ENCODE measurements at regions not wholly inside any gene's neighbourhood (a gene's known extent, or its start where the extent isn't known, plus 50 kb on each side); places are given as distances from the start of the nearest gene placed in this dataset.

GRCh38 chr7:17194656-17195055 is 103.8 kb upstream of the AHR start:
- TF ChIP-seq HDAC6 (IDR thresholded peaks at IDR 0.05; ENCODE audit: low read depth, low read length) (no peak), ZFP36 (IDR thresholded peaks at IDR 0.05; ENCODE audit: borderline replicate concordance, low read depth, low read length, partially characterized antibody) (no peak), RARG (CRISPR knock-in tag; IDR thresholded peaks at IDR 0.05; ENCODE audit: low read depth) (no peak), HOXA5 (CRISPR knock-in tag; IDR thresholded peaks at IDR 0.05) (no peak), POLR2A (IDR thresholded peaks at IDR 0.05; ENCODE audit: insufficient read depth in 1 of 2, low read depth in 2 of 2, low read length in 2 of 2) (no peak), ERF (CRISPR knock-in tag; IDR thresholded peaks at IDR 0.05) (no peak), TAF1 (CRISPR knock-in tag; IDR thresholded peaks at IDR 0.05) (no peak), PBX3 (CRISPR knock-in tag; IDR thresholded peaks at IDR 0.05; ENCODE audit: borderline replicate concordance) (no peak), CBFB (CRISPR knock-in tag; IDR thresholded peaks at IDR 0.05) (no peak)

All from HepG2 (cell line).